Erythroblast (primary cell): ENCODE measurements at regions not wholly inside any gene's neighbourhood (a gene's known extent, or its start where the extent isn't known, plus 50 kb on each side); places are given as distances from the start of the nearest gene placed in this dataset.

Source experiments
- GATA1 ChIP-seq: IDR thresholded peaks from 2 replicates; pipeline ENCODE4 v1.6.1; 2011; ENCODE audit warnings: low read depth, mild to moderate bottlenecking, control low read depth, low read length, moderate library complexity
- POLR2A ChIP-seq: IDR thresholded peaks from 2 replicates; pipeline ENCODE4 v1.6.1; 2011; ENCODE audit warnings: mild to moderate bottlenecking, low read length

DNA sequence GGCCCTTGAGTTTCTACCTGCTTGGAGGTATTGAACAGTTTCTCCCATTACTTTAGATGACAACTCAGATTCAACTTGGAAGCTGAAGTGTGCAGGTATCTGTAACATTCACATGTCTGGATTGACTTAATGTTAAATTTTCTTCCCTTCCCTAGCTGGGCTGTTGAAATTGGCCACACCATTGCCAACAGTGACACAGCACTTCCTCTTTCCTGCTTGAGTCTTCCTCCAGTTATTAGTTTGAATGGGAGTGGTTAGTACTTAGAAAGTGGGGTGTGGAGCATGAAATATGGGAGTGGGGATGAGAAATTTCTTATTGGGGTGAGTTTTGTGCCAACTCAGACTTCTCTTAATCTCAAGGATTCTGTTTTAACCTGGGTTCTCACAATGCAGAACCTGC, 454.9 kb downstream of the KCNJ2 start:
- TF ChIP-seq POLR2A (no peak), GATA1 (no peak)
